Lower leg skin (tissue), 4 donors: ENCODE measurements at regions not wholly inside any gene's neighbourhood (a gene's known extent, or its start where the extent isn't known, plus 50 kb on each side); places are given as distances from the start of the nearest gene placed in this dataset.

Experiments
- DNase-seq, 2 donors: peaks; one replicate each; pipeline ENCODE4 v3.0.0-alpha.2; 2019; ENCODE audit warnings: low spot score in 2 of 2
- H3K4me3 ChIP-seq: fragments of 200-600 bp; sonication (generic); 2 replicates; pipeline ENCODE4 v1.5.1; 2017; ENCODE audit warnings: mild to moderate bottlenecking, low read depth; ENCODE audit not compliant: poor library complexity, severe bottlenecking
- CTCF ChIP-seq, 3 donors: fragments of 450-650 bp; IDR thresholded peaks; one replicate each; pipeline ENCODE4 v1.5.1; 2016; ENCODE audit warnings: antibody characterized with exemption in 3 of 3, mild to moderate bottlenecking in 3 of 3, moderate library complexity in 2 of 3
- POLR2A ChIP-seq, 2 donors: fragments of 450-650 bp; IDR thresholded peaks; one replicate each; pipeline ENCODE4 v1.6.1; 2016 to 2017; ENCODE audit warnings: antibody characterized with exemption in 2 of 2, mild to moderate bottlenecking in 1 of 2, moderate library complexity in 1 of 2
- WGBS, 2 donors: methylation state at CpG; one replicate each; pipeline ENCODE4 v1.1.5; 2018; 5-methylcytosine and 5-hydroxymethylcytosine counted together
- intact Hi-C: fragments of 100-400 bp; cut with DNase I; formaldehyde crosslinking; loops from one replicate; pipeline ENCODE4 v1.15.0; 2023; ENCODE audit warnings: low total_unique reads

GRCh38 chr3:74456166-74456565 lies 158.3 kb downstream of the CNTN3 start:
- intact Hi-C loops, result no loop called here
- DNase-seq, result no peak
- no peak for TF ChIP-seq POLR2A (IDR thresholded peaks at IDR 0.05)
- no peak for TF ChIP-seq CTCF (IDR thresholded peaks at IDR 0.05)
- no peak overlapping the region for H3K4me3 ChIP-seq

GRCh38 chr3:74447221-74447620 lies 167.2 kb downstream of the CNTN3 start:
- 74% methylated on average over 1 of the region's 1 CpG for WGBS, 2 donors
- intact Hi-C loops, result no loop called here
- H3K4me3 ChIP-seq, result no peak overlapping the region
- TF ChIP-seq CTCF (IDR thresholded peaks at IDR 0.05) (no peak), POLR2A (IDR thresholded peaks at IDR 0.05) (no peak)
- no peak for DNase-seq

GRCh38 chr3:74445541-74445940 lies 168.9 kb downstream of the CNTN3 start:
- intact Hi-C loops, result no loop called here
- TF ChIP-seq CTCF (IDR thresholded peaks at IDR 0.05), result no peak
- TF ChIP-seq POLR2A (IDR thresholded peaks at IDR 0.05), result no peak
- no peak for DNase-seq
- 59% methylated on average over 1 of the region's 1 CpG for WGBS, 2 donors
- H3K4me3 ChIP-seq, result no peak overlapping the region

- no peak for DNase-seq
- intact Hi-C loops, result no loop called here
- TF ChIP-seq CTCF (IDR thresholded peaks at IDR 0.05) (no peak), POLR2A (IDR thresholded peaks at IDR 0.05) (no peak)
- no peak overlapping the region for H3K4me3 ChIP-seq
Observed at GRCh38 chr3:74443102-74443501, 171.4 kb downstream of the CNTN3 start.

- H3K4me3 ChIP-seq, result no peak overlapping the region
- intact Hi-C loops, result no loop called here
- DNase-seq, result no peak
- TF ChIP-seq CTCF (IDR thresholded peaks at IDR 0.05) (no peak), POLR2A (IDR thresholded peaks at IDR 0.05) (no peak)
Observed at GRCh38 chr3:74442683-74443082, 171.8 kb downstream of the CNTN3 start.

GRCh38 chr3:74442068-74442467 lies 172.4 kb downstream of the CNTN3 start:
- TF ChIP-seq POLR2A (IDR thresholded peaks at IDR 0.05) (no peak), CTCF (IDR thresholded peaks at IDR 0.05) (no peak)
- H3K4me3 ChIP-seq, result no peak overlapping the region
- 76 to 80% methylated on average over 2 of the region's 2 CpGs for WGBS, 2 donors
- intact Hi-C loops, result no loop called here
- DNase-seq, result no peak
